HG03108 (cell line): ENCODE measurements at regions not wholly inside any gene's neighbourhood (a gene's known extent, or its start where the extent isn't known, plus 50 kb on each side); places are given as distances from the start of the nearest gene placed in this dataset.

ENCODE experiments used
- ATAC-seq: cut with Tn5 transposase; IDR thresholded peaks from one replicate; pipeline ENCODE4 v1.9.1; 2021; ENCODE audit warnings: moderate library complexity; ENCODE audit not compliant: unreplicated experiment

DNA sequence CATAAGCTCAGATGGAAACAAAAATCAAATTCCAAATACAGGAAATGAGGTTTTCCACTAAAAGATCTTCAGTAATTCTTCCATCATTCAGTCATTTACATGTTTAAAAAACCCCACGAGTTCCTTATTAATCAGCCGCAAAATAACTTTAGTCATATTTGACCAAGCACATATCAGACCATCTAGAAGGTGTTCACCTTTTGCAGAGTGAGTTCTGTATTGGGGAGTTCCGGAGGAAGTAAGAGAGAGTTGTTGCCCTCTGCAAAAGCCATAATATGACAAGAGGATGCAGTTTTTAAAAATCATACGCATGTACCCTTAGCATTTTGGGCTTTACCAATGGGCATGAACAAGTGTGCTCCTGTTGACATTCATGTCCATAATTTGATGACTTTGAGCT is 61.6 kb downstream of the CCR1 start:
- no peak for ATAC-seq

- ATAC-seq: no peak
Observed at GRCh38 chr3:46146021-46146420, 62.1 kb downstream of the CCR1 start.

- ATAC-seq: no peak
Observed at GRCh38 chr3:46145147-46145546, 63.0 kb downstream of the CCR1 start.

- ATAC-seq: no peak
Observed at GRCh38 chr3:46143951-46144473, 64.1 kb downstream of the CCR1 start.

DNA sequence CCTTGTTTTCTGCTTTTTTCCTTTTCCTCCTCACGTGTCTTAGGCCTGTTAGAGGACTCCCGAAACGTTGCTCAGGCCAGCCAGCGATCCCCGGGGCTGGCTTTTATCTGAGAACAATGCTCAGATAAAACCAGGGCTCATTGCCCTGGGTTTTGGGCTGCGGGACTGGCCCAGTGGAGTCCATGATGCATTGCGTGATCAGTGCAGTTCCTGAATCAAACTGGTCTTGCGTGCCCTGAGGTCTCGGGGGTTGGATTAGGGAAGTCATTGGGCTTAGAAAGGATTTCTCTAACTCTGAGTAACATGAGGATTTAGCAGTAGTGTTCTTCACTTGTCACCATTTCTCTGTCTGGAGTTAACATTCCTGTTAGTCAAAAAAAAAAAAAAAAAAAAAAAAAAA is 66.3 kb downstream of the CCR1 start:
- ATAC-seq: no peak

- ATAC-seq: no peak
Observed at GRCh38 chr3:46138581-46138980, 69.5 kb downstream of the CCR1 start.

- ATAC-seq: no peak
Observed at GRCh38 chr3:46135475-46135874, 72.6 kb downstream of the CCR1 start.

DNA sequence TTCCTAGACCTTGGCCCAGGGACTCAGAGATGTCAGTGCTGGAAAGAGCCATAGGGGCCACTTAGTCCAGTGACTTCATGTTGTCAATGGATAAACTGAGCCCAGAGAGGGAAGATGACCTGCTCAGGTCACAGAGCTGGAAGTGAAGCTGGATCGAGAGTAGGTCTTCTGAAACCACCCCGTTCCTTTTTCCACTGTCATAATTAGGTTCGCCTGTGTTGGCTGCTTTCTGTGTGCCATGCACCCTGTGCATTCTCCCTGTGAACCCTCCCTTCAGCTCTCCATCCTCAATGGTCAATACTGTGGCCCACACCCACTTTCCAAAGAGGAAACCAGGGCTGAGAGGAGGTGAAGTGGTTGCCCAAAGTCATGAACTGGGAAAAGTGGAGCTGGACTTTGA is 74.8 kb downstream of the CCR1 start:
- no peak for ATAC-seq

DNA sequence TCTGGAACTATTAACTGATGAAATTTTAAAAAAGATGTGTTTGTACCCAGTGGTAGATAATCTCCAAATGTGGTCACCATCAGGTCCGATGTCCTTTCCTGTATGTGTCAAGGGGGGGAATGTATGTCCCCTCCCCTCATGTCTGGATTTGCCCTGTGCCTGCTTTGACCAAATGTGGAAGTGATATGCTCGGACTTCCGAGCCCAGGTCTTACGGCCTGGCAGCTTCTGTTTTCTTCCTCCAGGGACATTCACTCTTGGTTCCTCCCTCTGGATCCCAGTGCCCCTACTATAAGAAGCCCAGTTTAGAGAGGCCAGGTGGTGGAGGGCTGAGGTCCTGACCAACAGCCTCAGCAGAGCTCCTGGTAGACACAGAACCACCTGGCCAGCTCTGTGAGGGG is 75.5 kb downstream of the CCR1 start:
- no peak for ATAC-seq

DNA sequence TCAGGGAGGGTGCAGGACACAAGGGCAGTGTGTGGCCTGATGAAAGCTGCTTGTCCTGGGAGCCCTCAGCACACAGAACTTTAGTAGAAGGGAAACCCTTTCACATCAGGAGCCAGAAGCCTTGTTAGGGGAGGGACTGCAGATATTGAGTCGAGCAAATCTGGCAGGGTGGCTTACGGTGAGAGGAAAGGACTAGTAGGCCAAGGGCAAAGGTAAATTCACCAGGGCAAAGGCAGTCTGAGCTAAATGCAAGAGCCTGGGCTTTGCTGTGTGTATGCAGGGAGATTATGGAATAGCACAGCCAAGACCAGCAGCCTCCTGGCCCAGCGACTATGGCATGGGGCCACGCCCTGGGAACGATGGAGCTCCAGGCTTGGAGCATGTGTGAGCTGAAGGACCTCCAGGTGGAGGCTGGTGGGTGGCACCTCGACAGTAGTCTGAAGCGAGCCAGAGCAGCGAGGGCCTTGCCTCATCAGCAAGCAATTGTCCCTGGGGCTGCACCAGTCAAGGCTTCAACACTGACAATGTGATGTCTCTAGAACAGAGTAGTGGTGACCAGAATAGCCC is 76.1 kb downstream of the CCR1 start:
- ATAC-seq: no peak

- ATAC-seq: no peak
Observed at GRCh38 chr3:46130631-46131310, 77.3 kb downstream of the CCR1 start.

GRCh38 chr3:46129588-46130272 is 78.4 kb downstream of the CCR1 start:
- no peak for ATAC-seq

DNA sequence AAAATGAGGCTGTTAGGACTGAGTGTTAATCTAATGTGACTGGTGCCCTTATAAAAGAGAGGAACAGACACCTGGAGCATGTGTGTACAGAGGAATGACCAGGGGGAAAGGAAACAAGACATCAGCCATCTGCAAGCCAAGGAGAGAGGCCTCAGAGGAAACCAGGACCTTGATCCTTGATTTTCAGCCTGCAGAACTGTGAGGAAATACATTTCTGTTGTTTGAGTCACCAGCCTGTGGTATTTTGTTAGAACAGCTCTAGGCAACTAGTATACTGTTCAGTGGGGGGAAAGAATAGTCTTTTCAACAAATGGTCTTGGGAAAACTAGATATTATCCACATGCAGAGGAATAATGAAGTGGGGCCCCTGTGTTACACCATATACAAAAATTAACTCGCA is 80.6 kb downstream of the CCR1 start:
- ATAC-seq: no peak

- ATAC-seq: no peak
Observed at GRCh38 chr3:46124216-46125177, 83.6 kb downstream of the CCR1 start.

DNA sequence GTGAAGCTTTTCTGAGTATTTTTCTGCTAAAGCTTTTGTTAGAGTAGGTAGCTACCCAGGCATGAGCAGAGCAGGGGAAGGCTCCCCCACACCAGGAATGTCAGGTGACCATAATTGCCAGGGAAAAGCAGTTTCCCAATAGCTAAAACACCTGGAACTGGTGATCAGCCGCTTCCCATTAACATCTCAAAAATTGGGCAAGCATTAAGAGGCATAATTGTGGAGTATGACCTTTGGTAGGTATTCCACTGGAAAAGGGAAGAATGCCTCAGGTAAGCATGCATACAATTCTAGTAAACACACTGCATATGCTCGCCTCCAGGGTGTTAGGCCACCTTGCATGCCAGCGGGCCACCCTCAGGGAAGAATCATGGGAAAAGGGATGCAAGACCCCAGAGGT is 84.5 kb downstream of the CCR1 start:
- ATAC-seq: no peak

GRCh38 chr3:46122091-46122490 is 86.0 kb downstream of the CCR1 start:
- ATAC-seq: no peak

- ATAC-seq: no peak
Observed at GRCh38 chr3:46120983-46121382, 87.1 kb downstream of the CCR1 start.

DNA sequence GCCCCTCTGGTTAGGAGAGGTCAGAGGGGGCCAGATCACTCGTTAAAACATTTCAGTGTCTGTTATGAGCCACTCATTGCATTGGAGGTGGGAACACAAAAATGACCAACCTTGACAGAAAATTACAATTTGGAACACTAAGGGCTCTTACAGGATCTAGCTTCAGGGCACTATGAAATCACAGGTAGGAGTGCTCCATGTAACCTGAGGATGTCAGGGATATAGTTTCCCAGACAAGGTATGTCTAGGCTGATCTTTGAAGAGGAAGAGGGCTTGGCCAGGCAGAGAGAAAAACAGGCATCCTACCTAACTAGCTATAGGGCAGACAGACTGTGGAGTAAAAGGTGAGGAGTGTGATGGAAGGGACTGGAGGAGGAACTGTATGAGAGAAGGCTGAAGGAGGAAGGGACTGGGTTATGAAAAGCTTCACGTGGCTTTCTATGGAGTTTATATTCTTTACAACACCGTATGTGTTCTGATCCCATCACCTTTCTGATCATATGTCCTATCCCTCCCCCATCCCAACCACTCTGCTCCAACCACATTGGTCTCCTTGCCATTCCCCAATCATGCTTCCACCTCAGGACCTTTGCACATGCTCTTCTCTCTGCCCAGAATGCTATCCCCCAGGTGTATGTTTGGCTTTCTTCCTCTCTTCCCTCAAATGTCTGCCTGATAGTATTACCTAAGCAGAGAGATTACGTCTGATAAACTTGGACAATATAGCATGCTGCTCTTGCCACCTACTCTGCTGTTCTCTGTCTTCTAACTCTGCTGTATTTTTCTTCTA is 88.2 kb downstream of the CCR1 start:
- ATAC-seq: no peak

- ATAC-seq: no peak
Observed at GRCh38 chr3:46119253-46119652, 88.9 kb downstream of the CCR1 start.

DNA sequence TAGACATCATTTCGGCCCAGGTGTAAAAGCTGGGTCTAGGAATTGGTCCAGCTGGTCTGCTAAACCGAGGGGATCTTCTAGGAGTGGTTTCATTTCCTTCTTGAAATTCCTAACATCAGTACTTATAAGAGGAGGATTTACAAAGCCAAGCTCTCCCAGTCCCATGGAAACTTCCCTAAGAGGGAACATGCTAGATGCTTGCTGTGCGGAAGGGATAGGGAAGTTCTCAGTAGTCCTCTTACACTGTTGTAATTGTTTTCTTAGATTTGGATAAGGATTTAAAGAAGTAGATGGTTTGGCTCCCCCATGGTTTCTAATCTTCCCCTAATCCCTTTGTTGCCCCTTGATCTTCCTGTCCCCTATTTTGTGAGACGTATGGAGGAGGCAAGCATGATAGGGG is 89.7 kb upstream of the XCR1 start:
- ATAC-seq: no peak
